PC-9 (cell line): ENCODE measurements at regions not wholly inside any gene's neighbourhood (a gene's known extent, or its start where the extent isn't known, plus 50 kb on each side); places are given as distances from the start of the nearest gene placed in this dataset.
A peak's percentile ranks its signal among the peaks of the same experiment; 100 is the strongest.

Experiments
- BruUV-seq: library from RNA; stranded (reverse); fragments of 400-500 nt; replicated peaks from 2 replicates; lab custom pipeline; 2021; lab: Mats Ljungman, UMichigan
- CTCF ChIA-PET: fragments of 300-600 bp; sonication (Branson Sonifier 250); formaldehyde crosslinking; loops from one replicate; lab custom pipeline; 2022; ENCODE audit warnings: antibody characterized with exemption; lab: Charles Lee
- POLR2A ChIA-PET: fragments of 300-600 bp; sonication (Branson Sonifier 250); formaldehyde crosslinking; loops from one replicate; lab custom pipeline; 2022; ENCODE audit warnings: antibody characterized with exemption; ENCODE audit not compliant: unreplicated experiment; lab: Charles Lee
- DNase-seq, 2 experiments: peaks; one replicate each; pipeline versions ENCODE4 v3.0.0 to v3.0.0-alpha.2; 2015 to 2022; ENCODE audit warnings: mixed read lengths in 1 of 2
- H2AFZ ChIP-seq: fragments of 200-600 bp; sonication (generic); 2 replicates; pipeline ENCODE4 v1.8.1; 2017; ENCODE audit warnings: antibody characterized with exemption
- H3F3A ChIP-seq: fragments of 200-600 bp; sonication (generic); 2 replicates; pipeline ENCODE4 v1.8.1; 2017; ENCODE audit warnings: antibody characterized with exemption, mild to moderate bottlenecking, low read depth; ENCODE audit not compliant: insufficient read depth
- H3K27ac ChIP-seq: fragments of 200-600 bp; sonication (generic); 2 replicates; pipeline ENCODE4 v1.6.1; 2016; ENCODE audit warnings: mixed run types
- H3K27me3 ChIP-seq: fragments of 200-600 bp; sonication (generic); 2 replicates; pipeline ENCODE4 v1.6.1; 2016; ENCODE audit warnings: low read depth, mixed run types; ENCODE audit not compliant: insufficient read depth
- H3K36me3 ChIP-seq: fragments of 200-600 bp; sonication (generic); 2 replicates; pipeline ENCODE4 v1.6.1; 2016; ENCODE audit warnings: low read depth, mixed run types
- H3K4me1 ChIP-seq: fragments of 200-600 bp; sonication (generic); replicated peaks from 2 replicates; pipeline ENCODE4 v1.6.1; 2016; ENCODE audit warnings: mixed run types; ENCODE audit not compliant: insufficient read depth
- H3K4me2 ChIP-seq: fragments of 200-600 bp; sonication (generic); 2 replicates; pipeline ENCODE4 v1.6.1; 2017; ENCODE audit warnings: mixed run types
- H3K4me3 ChIP-seq: fragments of 200-600 bp; sonication (generic); 2 replicates; pipeline ENCODE4 v1.6.1; 2016; ENCODE audit warnings: mixed run types
- H3K79me2 ChIP-seq: fragments of 200-600 bp; sonication (generic); 2 replicates; pipeline ENCODE4 v1.6.1; 2017; ENCODE audit warnings: low read depth, mixed run types
- H3K9me2 ChIP-seq: fragments of 200-600 bp; sonication (generic); 2 replicates; pipeline ENCODE4 v1.8.1; 2017; ENCODE audit warnings: mild to moderate bottlenecking; ENCODE audit not compliant: insufficient read depth
- H3K9me3 ChIP-seq: fragments of 200-600 bp; sonication (generic); 2 replicates; pipeline ENCODE4 v1.8.1; 2016; ENCODE audit warnings: low read depth; ENCODE audit not compliant: insufficient read depth
- H4K20me1 ChIP-seq: fragments of 200-600 bp; sonication (generic); 2 replicates; pipeline ENCODE4 v1.8.1; 2017; ENCODE audit not compliant: insufficient read depth
- EZH2 ChIP-seq: fragments of 200-600 bp; sonication (generic); IDR thresholded peaks from 2 replicates; pipeline ENCODE4 v1.8.0; 2017; ENCODE audit warnings: antibody characterized with exemption, low read depth
- intact Hi-C: fragments of 100-400 bp; cut with micrococcal nuclease; formaldehyde crosslinking; loops from one replicate; pipeline ENCODE4 v1.10.0; 2022; ENCODE audit not compliant: unreplicated experiment
- TF ChIP-seq, protein P1 (sequence below): fragments of 200-600 bp; sonication (generic); conservative IDR thresholded peaks from 2 replicates; pipeline ENCODE4 v1.6.1; 2017; ENCODE audit warnings: mixed run types, antibody characterized with exemption, mild to moderate bottlenecking, moderate library complexity

DNA sequence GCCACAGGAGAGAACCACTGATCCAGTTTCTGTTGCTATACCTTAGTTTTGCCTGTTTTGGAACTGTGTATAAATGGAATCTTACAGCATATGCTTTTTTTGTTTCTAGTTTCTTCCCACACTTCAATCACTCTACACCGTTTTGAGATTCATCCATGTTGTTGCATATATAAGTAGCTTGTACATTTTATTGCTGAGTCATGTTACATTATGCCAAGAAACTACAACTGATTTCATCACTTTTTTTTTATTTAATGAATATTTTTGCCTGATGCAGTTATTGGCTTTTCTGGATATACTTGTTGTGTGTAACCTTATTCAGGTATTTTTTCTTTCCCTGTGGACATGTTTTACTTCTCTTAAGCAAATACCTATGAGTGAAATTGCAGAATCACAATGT lies 1135.9 kb downstream of the RAPGEF2 start:
- Histone ChIP-seq H3K9me3 (no peaks in the 10 kb centered on the region), H3K4me2 (no peak overlapping the region), H3K79me2 (no peaks in the 10 kb centered on the region), H4K20me1 (no peaks in the 10 kb centered on the region), H3K27me3 (no peaks in the 10 kb centered on the region), H3K27ac (no peak overlapping the region), H3K9me2 (no peaks in the 10 kb centered on the region), H3K4me3 (no peak overlapping the region), H3F3A (no peaks in the 10 kb centered on the region), H3K36me3 (no peaks in the 10 kb centered on the region), H3K4me1 (no peaks in the 10 kb centered on the region), H2AFZ (peak overlapping the region; percentile 21; the same call in 1 of the 2 replicates)
- DNase-seq = no peak
- TF ChIP-seq, protein P1, sequence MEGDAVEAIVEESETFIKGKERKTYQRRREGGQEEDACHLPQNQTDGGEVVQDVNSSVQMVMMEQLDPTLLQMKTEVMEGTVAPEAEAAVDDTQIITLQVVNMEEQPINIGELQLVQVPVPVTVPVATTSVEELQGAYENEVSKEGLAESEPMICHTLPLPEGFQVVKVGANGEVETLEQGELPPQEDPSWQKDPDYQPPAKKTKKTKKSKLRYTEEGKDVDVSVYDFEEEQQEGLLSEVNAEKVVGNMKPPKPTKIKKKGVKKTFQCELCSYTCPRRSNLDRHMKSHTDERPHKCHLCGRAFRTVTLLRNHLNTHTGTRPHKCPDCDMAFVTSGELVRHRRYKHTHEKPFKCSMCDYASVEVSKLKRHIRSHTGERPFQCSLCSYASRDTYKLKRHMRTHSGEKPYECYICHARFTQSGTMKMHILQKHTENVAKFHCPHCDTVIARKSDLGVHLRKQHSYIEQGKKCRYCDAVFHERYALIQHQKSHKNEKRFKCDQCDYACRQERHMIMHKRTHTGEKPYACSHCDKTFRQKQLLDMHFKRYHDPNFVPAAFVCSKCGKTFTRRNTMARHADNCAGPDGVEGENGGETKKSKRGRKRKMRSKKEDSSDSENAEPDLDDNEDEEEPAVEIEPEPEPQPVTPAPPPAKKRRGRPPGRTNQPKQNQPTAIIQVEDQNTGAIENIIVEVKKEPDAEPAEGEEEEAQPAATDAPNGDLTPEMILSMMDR = no peak
- BruUV-seq = no TSS peak
- intact Hi-C loops = no loop called here
- ChIA-PET CTCF (no interaction called here), POLR2A (no interaction called here)

DNA sequence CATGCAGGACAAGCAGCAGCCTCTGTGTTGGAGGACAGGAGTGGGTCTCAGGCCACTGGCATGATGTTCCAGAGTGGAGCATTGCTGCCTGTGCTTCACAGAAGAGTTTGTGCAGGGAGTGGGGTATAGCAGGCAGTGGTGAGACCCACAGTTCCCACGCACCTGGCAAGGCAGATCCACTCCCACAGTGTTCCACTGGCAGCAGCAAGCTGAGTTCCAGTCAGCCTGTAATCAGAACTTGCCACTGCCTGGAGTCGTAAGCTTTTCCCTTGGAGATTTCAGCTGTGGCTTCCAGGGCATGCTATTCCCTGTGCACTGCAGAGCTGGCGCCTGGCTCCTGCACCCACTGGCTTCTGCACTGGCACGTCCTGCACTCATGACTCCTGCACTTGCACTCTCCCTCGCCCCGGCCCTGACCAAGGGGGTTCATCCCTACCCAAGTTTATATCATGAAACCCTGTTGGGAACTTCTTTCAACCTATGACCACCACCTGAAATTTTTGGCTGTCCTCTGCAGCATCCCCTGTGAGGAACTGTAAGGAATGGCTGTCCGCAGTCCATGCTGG lies 1144.3 kb downstream of the RAPGEF2 start:
- no peaks in the 10 kb centered on the region for H3K9me2 ChIP-seq
- intact Hi-C loops = no loop called here
- BruUV-seq = no TSS peak
- no peak for TF ChIP-seq EZH2
- TF ChIP-seq, protein P1 = no peak
- H4K20me1 ChIP-seq = no peaks in the 10 kb centered on the region
- no peaks in the 10 kb centered on the region for H3F3A ChIP-seq
- DNase-seq = no peak
- no peak overlapping the region for H3K4me2 ChIP-seq
- H3K4me1 ChIP-seq = no peaks in the 10 kb centered on the region
- H3K4me3 ChIP-seq = no peak overlapping the region
- no peaks in the 10 kb centered on the region for H3K36me3 ChIP-seq
- H3K27me3 ChIP-seq = no peaks in the 10 kb centered on the region
- ChIA-PET POLR2A (no interaction called here), CTCF (no interaction called here)
- H2AFZ ChIP-seq = no peak overlapping the region
- no peaks in the 10 kb centered on the region for H3K9me3 ChIP-seq
- H3K79me2 ChIP-seq = no peaks in the 10 kb centered on the region
- H3K27ac ChIP-seq = no peak overlapping the region

DNA sequence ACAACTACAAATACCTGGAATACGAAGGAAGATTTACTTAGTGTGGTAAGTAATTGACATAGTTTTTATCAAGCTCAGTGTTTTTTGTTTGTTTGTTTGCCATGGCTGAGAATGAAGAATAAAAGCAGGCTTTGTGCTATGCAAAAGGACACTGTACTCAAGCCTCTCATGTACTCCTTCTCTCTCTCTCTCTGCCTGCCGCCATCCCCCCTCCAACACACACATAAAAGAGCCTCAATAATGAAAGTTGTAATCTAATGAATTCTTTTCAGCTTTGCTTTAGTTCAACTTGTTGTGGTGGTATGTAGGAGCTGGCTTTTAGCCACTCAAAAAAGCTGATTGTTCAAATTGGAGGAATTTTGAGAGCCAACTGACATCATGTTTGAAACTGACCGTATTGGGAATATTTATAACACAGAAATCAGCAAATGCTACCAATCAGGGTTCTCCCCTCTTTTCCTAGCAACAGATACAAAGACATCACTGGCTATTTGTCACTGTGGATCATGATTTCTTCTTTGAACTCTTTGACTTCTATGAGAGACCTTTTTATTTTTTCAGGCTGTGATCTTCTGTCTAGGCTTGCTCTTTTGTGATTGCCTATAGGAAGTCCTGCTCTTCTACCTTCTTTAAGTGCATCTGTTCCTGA lies 1148.8 kb downstream of the RAPGEF2 start:
- Histone ChIP-seq H3K27ac (no peak overlapping the region), H2AFZ (no peak overlapping the region), H3K4me3 (no peak overlapping the region), H3K4me1 (no peaks in the 10 kb centered on the region), H3K9me2 (no peaks in the 10 kb centered on the region), H4K20me1 (no peaks in the 10 kb centered on the region), H3K79me2 (no peaks in the 10 kb centered on the region), H3K27me3 (no peaks in the 10 kb centered on the region), H3K36me3 (no peaks in the 10 kb centered on the region), H3K4me2 (no peak overlapping the region), H3F3A (no peaks in the 10 kb centered on the region), H3K9me3 (no peaks in the 10 kb centered on the region)
- no peak for DNase-seq
- ChIA-PET POLR2A (no interaction called here), CTCF (no interaction called here)
- intact Hi-C loops = no loop called here
- TF ChIP-seq, protein P1 = no peak
- no peak for TF ChIP-seq EZH2
- BruUV-seq = no TSS peak
